ENCODE measurements at regions not wholly inside any gene's neighbourhood (a gene's known extent, or its start where the extent isn't known, plus 50 kb on each side); places are given as distances from the start of the nearest gene placed in this dataset.

- Histone ChIP-seq H3K36me3 (ENCODE audit: control insufficient read depth in 2 of 2, extremely low read depth in 1 of 2, insufficient read depth in 2 of 2, low read length in 2 of 2) (no peaks in the 10 kb centered on the region), H4K20me1 (ENCODE audit: control insufficient read depth, extremely low read depth, insufficient read depth, low read length) (no peaks in the 10 kb centered on the region), H3K27me3 (ENCODE audit: control insufficient read depth, extremely low read depth, insufficient read depth, low read length) (peaks cover 8% of the 10 kb centered on the region), H2AFZ (ENCODE audit: control insufficient read depth, low read length) (peak overlapping the region; percentile 70), H3K79me2 (ENCODE audit: control insufficient read depth, insufficient read depth, low read length) (no peaks in the 10 kb centered on the region), H3K9ac (ENCODE audit: control insufficient read depth, extremely low read depth, insufficient read depth, low read length) (no peak overlapping the region), H3K4me2 (ENCODE audit: control insufficient read depth, extremely low read depth, insufficient read depth, low read depth, low read length) (peak overlapping the region; percentile 52), H3K27ac (ENCODE audit: control insufficient read depth, insufficient read depth, low read length) (no peak overlapping the region), H3K9me3 (ENCODE audit: control insufficient read depth, low read depth, low read length) (no peaks in the 10 kb centered on the region), H3K9me1 (ENCODE audit: control insufficient read depth, extremely low read depth, insufficient read depth, low read length) (no peaks in the 10 kb centered on the region), H3K4me1 (ENCODE audit: control insufficient read depth, extremely low read depth, insufficient read depth, low read length) (no peaks in the 10 kb centered on the region), H3K4me3 (ENCODE audit: control insufficient read depth in 2 of 3, extremely low read depth in 1 of 3, insufficient read depth in 2 of 3, low read depth in 1 of 3, low read length in 3 of 3) (no peak overlapping the region)
- dilution Hi-C loops (cut with MboI; ENCODE audit: extremely low pct_ligation_motif_present, low sequenced_read_pairs) = no loop called here
- FAIRE-seq = peak; percentile 87
- TF ChIP-seq CTCF (optimal IDR thresholded peaks at IDR 0.05 in 1 of 3, IDR thresholded peaks at IDR 0.05 in 1 of 3, conservative IDR thresholded peaks at IDR 0.05 in 1 of 3; ENCODE audit: extremely low read depth in 1 of 3, insufficient read depth in 2 of 3, low read length in 3 of 3) (peak; percentile 84 to 88 (median 87)), EZH2 (IDR thresholded peaks at IDR 0.05; ENCODE audit: low read length) (no peak)
- DNase-seq (ENCODE audit: low read depth, low spot score) = no peak
These were observed 68.7 kb upstream of the ZNF618 start for GRCh38 chr9:113807173-113808061.

DNA sequence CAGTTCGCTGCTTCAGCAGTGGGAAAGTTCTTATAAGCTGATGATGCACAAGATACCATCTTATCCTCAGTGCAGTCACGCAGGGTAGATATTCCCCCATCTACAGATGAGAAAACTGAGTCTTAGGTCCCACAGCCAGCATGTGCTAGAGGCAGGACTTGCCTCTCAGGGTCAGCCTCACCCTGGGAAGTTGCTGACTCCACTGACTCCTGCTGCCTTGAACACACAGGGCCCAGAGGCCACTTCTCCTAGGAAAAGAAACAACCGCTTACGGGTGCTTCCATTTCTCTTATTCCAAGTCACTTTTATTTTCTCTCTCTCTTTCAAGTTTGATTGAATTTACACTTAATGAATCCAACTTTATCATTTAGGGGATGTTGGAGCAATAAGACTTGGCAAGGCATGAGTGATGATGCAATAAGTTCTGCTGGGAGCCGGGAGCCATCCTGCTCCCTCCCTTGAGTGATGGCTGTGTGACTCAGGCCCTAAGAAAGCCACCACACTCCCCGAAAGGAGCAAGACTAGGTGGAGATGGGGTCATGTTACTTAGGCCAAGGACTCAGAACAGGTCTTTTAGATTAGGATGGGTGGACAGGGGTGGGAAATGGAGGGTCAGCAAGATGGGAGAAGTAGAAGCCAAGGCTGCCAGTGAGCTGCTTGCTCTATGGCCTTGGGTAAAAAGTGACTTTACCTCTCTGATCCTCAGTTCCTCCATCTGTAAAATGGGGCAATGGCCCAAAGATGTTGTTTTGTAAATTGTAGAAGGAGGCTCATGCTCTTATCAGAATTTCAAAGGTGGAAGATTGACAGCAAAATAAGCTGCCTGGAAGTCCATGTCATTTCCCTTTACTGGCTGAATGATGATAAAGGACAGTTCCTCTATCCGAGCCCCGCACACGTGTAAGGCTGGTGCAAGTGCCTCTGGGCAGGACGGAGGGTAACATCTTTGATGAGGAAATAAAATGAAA, 67.4 kb upstream of the ZNF618 start:
- TF ChIP-seq CTCF (optimal IDR thresholded peaks at IDR 0.05 in 1 of 3, IDR thresholded peaks at IDR 0.05 in 1 of 3, conservative IDR thresholded peaks at IDR 0.05 in 1 of 3; ENCODE audit: extremely low read depth in 1 of 3, insufficient read depth in 2 of 3, low read length in 3 of 3) (no peak), EZH2 (IDR thresholded peaks at IDR 0.05; ENCODE audit: low read length) (no peak)
- Histone ChIP-seq H3K27me3 (ENCODE audit: control insufficient read depth, extremely low read depth, insufficient read depth, low read length) (peaks cover 8% of the 10 kb centered on the region), H3K9me3 (ENCODE audit: control insufficient read depth, low read depth, low read length) (no peaks in the 10 kb centered on the region), H3K79me2 (ENCODE audit: control insufficient read depth, insufficient read depth, low read length) (no peaks in the 10 kb centered on the region), H3K4me2 (ENCODE audit: control insufficient read depth, extremely low read depth, insufficient read depth, low read depth, low read length) (no peak overlapping the region), H3K27ac (ENCODE audit: control insufficient read depth, insufficient read depth, low read length) (no peak overlapping the region), H3K9me1 (ENCODE audit: control insufficient read depth, extremely low read depth, insufficient read depth, low read length) (no peaks in the 10 kb centered on the region), H3K4me1 (ENCODE audit: control insufficient read depth, extremely low read depth, insufficient read depth, low read length) (no peaks in the 10 kb centered on the region), H3K9ac (ENCODE audit: control insufficient read depth, extremely low read depth, insufficient read depth, low read length) (no peak overlapping the region), H3K4me3 (ENCODE audit: control insufficient read depth in 2 of 3, extremely low read depth in 1 of 3, insufficient read depth in 2 of 3, low read depth in 1 of 3, low read length in 3 of 3) (no peak overlapping the region), H3K36me3 (ENCODE audit: control insufficient read depth in 2 of 2, extremely low read depth in 1 of 2, insufficient read depth in 2 of 2, low read length in 2 of 2) (no peaks in the 10 kb centered on the region), H2AFZ (ENCODE audit: control insufficient read depth, low read length) (no peak overlapping the region), H4K20me1 (ENCODE audit: control insufficient read depth, extremely low read depth, insufficient read depth, low read length) (no peaks in the 10 kb centered on the region)
- dilution Hi-C loops (cut with MboI; ENCODE audit: extremely low pct_ligation_motif_present, low sequenced_read_pairs) = no loop called here
- peak; percentile 9 for DNase-seq (ENCODE audit: low read depth, low spot score)
- FAIRE-seq = peak; percentile 36

All from keratinocyte (primary cell).